HG02840 (cell line): ENCODE measurements at regions not wholly inside any gene's neighbourhood (a gene's known extent, or its start where the extent isn't known, plus 50 kb on each side); places are given as distances from the start of the nearest gene placed in this dataset.
"Not testable (repeated sequence)": the region's sequence is repeated elsewhere in the genome, so short reads cannot be mapped to it uniquely, and the experiment has no call there.

Experiments
- ATAC-seq: cut with Tn5 transposase; IDR thresholded peaks from one replicate; pipeline ENCODE4 v1.9.1; 2021; ENCODE audit warnings: mild to moderate bottlenecking, moderate library complexity, moderate number of reproducible peaks; ENCODE audit not compliant: unreplicated experiment, low FRiP score

GRCh38 chr1:244155661-244156060 lies 104.6 kb downstream of the ZBTB18 start:
- no peak for ATAC-seq

DNA sequence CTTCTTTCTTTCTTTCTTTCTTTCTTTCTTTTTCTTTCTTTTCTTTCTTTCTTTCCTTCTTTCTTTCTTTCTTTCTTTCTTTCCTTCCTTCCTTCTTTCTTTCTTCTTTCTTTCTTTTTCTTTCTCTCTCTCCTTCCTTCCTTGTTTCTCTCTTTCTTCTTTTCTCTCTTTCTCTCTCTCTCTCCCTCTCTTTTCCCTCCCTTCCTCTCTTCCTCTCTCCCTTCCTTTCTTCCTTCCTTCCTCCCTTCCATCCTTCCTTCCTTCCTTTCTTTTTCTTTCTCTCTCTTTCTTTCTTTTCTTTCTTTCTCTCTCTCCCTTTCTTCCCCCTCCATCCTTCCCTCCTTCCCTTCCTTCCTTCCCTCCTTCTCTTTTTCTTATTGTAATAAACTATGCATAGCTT lies 105.5 kb downstream of the ZBTB18 start:
- not testable (repeated sequence) for ATAC-seq

DNA sequence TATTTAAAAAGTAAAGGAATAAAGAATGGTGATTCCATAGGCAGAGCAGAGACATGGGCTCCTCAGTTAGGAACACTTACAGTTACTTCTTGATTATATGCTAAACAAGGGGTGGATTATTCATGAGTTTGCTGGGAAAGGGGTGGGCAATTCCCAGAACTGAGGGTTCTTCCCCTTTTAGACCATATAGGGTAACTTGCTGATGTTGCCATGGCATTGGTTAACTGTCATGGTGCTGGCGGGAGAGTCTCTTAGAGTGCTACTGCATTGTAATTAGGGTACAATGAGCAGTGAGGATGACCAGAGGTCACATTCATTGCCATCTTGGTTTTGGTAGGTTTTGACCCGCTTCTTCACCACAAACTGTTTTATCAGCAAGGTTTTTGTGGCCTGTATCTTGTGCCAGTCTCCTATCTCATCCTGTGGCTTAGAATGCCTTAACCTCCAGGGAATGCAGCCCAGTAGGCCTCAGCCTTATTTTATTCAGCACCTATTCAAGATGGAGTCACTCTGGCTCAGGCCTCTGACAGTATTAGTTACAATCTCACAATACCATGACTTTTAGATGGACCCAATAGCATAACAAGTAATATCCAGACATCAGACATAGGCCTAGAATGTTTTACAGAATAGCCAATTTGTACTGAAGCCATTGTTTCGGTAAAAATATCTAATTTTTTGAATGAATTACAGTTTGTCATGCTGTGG lies 106.8 kb downstream of the ZBTB18 start:
- no peak for ATAC-seq

GRCh38 chr1:244159646-244160045 lies 108.6 kb downstream of the ZBTB18 start:
- no peak for ATAC-seq

GRCh38 chr1:244160455-244161235 lies 109.6 kb downstream of the ZBTB18 start:
- no peak for ATAC-seq

- ATAC-seq, result no peak
Observed at GRCh38 chr1:244161236-244161510, 110.1 kb downstream of the ZBTB18 start.

DNA sequence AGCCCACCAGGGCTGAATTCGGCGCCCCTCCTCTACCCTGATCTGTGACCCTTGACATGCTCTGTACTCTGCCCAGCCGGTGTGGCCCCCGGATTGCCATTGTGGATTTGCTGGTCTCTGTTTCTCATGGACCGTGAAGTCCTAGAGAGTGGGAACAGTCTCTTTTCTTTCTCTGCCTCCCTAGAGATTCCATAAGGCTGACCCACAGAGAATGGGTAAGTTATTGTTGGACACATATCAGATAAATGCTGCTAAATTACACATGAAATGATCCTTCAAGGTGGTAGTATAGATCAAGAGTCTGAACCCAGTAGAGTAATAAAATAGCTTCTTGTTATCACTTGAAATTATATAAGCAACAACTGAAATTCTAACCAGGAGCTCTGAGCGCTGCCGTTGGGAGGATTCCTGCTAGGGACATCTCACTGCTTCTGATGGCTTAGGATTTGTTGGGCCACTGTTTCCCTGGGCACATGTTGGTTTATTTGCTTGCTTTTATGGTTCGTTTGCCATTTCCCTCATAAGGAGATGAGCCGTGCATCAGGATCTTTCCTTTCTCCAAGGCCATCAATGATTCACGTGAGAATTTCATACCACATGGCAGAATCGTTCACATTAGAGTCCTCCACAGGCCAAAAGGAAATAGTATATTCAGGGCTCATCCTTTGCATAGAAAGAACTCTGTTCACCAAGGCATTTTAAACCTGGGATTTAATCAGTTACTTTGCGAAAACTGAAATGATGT lies 111.9 kb downstream of the ZBTB18 start:
- no peak for ATAC-seq

DNA sequence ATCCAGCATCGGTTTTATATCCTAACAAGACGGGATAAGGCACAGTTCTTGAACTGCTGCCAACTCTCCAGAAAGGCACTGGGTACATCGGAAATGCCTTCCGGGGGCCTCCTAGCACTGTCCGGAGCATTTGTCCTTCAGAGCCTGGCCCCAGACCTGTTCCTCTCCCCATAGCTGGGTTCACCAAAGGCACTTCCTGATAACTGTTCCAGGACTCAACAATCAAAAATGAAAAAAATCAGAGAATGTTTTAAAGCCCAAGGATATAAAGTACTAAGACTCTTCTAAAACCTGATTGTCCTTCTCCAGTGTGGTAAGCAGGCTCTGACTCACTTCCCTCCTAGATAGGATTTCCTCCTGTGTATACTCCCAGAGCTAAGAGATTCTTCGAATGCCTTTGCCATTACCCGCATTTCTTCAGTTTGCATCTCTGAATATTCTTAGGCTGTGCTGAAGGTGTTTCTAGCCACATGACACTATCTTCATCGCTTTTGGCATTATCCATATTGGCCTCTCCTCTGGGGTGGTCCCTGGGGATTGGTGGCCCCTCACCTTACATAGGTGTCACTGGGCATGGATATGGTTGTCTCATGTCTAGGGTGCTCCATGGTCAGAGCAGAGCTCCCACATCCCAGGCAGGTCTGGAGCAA lies 112.9 kb downstream of the ZBTB18 start:
- ATAC-seq, result no peak

DNA sequence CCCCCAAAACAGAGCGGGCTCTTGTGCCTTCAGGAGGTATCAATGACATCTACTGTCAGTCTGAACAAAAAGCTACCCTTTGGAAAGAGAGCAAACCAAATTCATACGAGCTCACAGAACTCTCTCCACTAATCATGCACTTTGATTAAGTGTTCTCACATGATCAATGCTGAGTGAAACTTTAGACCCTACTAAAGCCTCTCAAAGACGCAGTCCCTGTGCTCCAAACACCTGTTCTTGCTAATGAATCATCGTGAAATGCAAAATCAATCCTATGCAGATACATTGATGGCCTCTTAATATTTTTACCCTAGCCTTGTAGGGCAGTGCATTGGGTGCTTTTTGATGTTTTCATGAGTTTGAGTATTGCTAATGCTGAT lies 113.4 kb downstream of the ZBTB18 start:
- ATAC-seq, result no peak

DNA sequence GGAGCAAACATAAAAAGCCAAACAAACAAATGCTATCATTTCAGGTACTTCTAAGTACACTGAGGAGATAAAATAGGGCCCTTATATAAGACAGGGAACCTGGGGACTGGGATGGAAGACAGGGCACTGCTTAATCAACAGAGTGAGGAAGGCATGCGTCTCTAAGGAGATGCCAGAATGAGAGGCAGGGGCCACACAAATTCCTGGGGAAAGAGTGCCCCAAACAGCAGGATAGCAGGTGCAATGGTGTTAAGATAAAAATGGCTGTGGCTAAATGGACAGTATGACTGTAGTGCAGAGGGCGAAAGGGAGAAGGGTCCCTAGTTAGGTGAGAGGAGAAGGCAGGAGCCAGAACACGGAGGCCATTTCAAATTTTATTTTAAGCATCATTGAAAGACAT lies 113.9 kb downstream of the ZBTB18 start:
- no peak for ATAC-seq

DNA sequence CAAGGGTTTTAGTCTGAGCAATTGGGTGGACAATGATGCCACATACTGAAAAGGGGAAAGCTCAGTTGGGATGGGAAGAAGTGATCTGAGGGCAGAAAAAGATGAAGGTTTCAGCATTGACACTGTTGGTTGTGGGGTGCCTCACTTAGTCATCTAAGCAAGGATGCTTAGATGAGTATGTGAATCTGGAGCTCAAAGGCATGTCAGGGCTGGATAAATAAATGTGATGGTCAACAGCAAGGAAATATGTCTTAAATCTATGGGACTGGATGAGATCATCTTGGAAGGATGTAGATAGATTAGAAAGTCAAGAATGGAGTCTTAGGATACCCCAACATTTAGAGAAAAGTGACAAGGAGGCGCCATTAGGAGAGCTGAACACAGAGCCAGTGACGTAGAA lies 114.6 kb downstream of the ZBTB18 start:
- ATAC-seq, result no peak

- ATAC-seq, result no peak
Observed at GRCh38 chr1:244171241-244171985, 120.3 kb downstream of the ZBTB18 start.

GRCh38 chr1:244173240-244173639 lies 122.2 kb downstream of the ZBTB18 start:
- ATAC-seq, result no peak

DNA sequence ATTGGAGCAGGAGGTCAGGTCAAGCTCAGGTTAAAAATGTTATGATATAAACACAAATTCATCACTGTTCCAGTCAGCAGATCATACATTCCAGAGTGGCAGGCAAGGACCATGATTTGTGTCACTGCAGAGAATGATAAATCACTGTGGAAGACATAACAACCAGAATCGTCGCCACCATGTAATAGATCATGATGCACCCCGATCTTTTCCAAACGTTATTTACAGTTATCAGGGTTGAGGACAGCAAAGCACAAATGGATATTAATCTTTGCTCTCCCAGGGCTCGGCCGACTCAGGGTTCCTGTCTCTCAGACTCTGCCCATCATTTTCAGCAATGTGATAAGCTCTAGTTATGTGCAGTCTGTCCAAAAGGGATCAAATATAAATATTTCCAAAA lies 122.7 kb downstream of the ZBTB18 start:
- ATAC-seq, result no peak

DNA sequence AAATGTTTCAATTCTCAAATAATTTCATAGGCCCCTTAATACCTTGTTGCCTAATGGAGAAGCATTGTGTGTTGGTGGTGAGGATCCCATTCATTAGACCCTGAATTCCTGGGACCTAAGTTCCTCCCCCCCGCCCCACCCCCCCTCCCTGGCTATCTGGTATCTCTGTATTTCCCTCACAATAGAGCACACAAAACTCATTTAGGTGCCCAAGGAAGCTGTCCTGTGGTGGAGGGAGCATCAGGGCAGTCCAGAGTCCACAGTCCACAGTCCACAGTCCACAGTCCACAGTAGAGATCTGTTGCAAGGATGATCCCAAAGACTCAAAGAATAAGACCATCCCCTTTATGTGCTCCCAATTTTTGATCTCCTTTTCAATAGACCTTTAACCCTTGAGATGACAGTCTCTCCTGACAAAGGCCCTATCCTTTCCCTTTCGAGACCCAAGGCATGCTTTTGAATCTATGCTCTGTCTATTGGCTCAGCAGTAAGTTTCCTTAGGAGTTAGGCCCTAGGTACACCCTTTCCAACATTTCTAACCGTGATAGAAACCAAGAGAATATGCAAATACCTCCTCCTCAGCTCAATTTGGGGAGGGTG lies 123.9 kb downstream of the ZBTB18 start:
- no peak for ATAC-seq

DNA sequence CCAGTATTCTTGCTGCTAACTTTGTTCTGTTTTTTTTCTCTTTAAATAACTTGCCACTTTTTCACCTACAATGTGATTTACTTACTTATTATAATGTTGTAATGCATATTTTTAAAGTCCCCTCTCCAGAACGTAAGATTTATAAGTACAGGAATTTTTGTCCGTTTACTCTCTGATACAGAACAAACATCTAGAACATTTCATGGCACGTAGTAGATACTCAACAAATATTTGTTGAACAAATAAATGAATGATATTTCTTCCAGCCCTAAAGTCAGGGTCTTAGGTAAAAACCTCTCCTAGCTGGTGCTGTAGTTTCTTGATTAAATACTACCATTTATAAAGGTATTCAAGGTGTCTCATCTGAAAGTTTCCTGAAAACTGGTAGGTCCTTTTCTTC lies 125.1 kb downstream of the ZBTB18 start:
- no peak for ATAC-seq

DNA sequence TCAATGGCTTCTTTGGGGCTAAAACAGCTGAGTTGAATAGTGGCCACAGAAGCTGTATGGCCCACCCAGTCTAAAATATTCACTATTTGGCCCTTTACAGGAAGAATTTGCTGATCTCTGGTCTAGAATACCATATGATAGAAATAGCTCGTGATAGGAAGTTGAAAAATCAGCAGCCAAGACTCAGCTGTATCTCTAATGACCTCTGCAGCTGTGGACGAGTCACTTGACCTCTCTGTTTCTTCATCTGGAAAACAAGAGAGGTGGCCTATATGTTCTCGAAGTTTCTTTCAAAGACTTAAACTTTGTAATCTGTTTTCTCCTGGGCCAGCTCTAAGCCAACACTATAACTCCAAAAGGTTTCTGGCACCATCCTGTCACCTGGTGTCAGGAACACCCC lies 129.2 kb downstream of the ZBTB18 start:
- no peak for ATAC-seq

GRCh38 chr1:244181867-244182266 lies 130.8 kb downstream of the ZBTB18 start:
- no peak for ATAC-seq

GRCh38 chr1:244183037-244183436 lies 132.0 kb downstream of the ZBTB18 start:
- ATAC-seq, result no peak

GRCh38 chr1:244186372-244186771 lies 135.3 kb downstream of the ZBTB18 start:
- no peak for ATAC-seq
